ENCODE measurements at regions not wholly inside any gene's neighbourhood (a gene's known extent, or its start where the extent isn't known, plus 50 kb on each side); places are given as distances from the start of the nearest gene placed in this dataset.

DNA sequence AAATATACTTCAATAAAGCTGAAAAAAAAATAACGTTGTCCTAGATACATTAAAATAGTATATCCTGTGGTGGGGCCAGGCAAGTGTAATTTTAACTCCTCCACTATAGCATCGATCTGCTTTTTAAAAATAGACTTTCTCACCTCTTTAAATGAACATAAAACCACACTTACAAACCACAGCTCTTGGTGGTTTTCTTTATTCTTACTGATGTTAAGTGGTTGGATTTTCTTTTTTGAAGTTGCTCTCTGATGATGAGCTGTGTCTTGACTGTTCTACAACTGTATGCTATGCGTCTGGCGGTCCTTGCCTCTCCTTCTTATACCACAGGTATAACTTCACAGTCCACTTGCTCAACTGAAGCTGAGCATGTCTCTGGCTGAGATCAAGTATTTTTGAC, 721.5 kb upstream of the KLHL1 start:
- POLR2A ChIA-PET (ENCODE audit: unreplicated experiment) = no interaction called here
- Histone ChIP-seq H4K20me1 (ENCODE audit: insufficient read depth) (no peaks in the 10 kb centered on the region), H3K79me2 (ENCODE audit: low read depth) (no peaks in the 10 kb centered on the region), H3K27me3 (ENCODE audit: insufficient read depth, low read depth) (no peaks in the 10 kb centered on the region), H3K4me3 (no peak overlapping the region), H3K9me2 (ENCODE audit: insufficient read depth) (no peaks in the 10 kb centered on the region), H3K36me3 (ENCODE audit: low read depth) (no peaks in the 10 kb centered on the region), H3K9me3 (ENCODE audit: insufficient read depth, low read depth) (no peaks in the 10 kb centered on the region), H2AFZ (no peak overlapping the region), H3K27ac (no peak overlapping the region), H3F3A (ENCODE audit: insufficient read depth, low read depth) (no peaks in the 10 kb centered on the region), H3K4me1 (replicated peaks; ENCODE audit: insufficient read depth) (no peaks in the 10 kb centered on the region), H3K4me2 (no peak overlapping the region)
- CTCF ChIA-PET = no interaction called here
- TF ChIP-seq, protein P1, sequence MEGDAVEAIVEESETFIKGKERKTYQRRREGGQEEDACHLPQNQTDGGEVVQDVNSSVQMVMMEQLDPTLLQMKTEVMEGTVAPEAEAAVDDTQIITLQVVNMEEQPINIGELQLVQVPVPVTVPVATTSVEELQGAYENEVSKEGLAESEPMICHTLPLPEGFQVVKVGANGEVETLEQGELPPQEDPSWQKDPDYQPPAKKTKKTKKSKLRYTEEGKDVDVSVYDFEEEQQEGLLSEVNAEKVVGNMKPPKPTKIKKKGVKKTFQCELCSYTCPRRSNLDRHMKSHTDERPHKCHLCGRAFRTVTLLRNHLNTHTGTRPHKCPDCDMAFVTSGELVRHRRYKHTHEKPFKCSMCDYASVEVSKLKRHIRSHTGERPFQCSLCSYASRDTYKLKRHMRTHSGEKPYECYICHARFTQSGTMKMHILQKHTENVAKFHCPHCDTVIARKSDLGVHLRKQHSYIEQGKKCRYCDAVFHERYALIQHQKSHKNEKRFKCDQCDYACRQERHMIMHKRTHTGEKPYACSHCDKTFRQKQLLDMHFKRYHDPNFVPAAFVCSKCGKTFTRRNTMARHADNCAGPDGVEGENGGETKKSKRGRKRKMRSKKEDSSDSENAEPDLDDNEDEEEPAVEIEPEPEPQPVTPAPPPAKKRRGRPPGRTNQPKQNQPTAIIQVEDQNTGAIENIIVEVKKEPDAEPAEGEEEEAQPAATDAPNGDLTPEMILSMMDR (conservative IDR thresholded peaks at IDR 0.05) = no peak
- no peak for TF ChIP-seq EZH2 (IDR thresholded peaks at IDR 0.05; ENCODE audit: low read depth)
- no peak for DNase-seq
- BruUV-seq (replicated peaks) = no TSS peak
- intact Hi-C loops (cut with micrococcal nuclease; ENCODE audit: unreplicated experiment) = no loop called here

DNA sequence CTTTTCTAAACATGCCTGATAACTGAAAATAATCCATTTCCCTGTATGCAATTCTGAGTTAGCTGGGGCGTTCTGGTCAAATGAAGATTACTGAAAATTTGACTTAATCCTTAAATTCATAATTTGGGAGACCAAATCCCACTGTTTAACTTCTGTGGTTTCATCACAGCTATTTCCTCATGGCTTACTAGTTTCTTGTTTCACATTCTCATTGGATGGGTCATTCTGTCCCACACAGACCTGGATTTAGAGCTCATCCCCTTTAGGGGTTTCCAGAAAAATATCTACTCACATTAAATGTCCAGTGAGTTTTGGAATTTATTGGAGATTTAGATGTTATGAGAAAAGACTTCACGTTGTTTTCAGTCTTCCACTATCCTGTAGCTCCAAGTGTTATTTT, 709.3 kb upstream of the KLHL1 start:
- intact Hi-C loops (cut with micrococcal nuclease; ENCODE audit: unreplicated experiment) = no loop called here
- Histone ChIP-seq H3K79me2 (ENCODE audit: low read depth) (no peaks in the 10 kb centered on the region), H3K4me1 (replicated peaks; ENCODE audit: insufficient read depth) (no peaks in the 10 kb centered on the region), H3K9me2 (ENCODE audit: insufficient read depth) (no peaks in the 10 kb centered on the region), H3K4me2 (no peak overlapping the region), H4K20me1 (ENCODE audit: insufficient read depth) (no peaks in the 10 kb centered on the region), H3K27ac (no peak overlapping the region), H3K4me3 (no peak overlapping the region), H3K9me3 (ENCODE audit: insufficient read depth, low read depth) (no peaks in the 10 kb centered on the region), H3K27me3 (ENCODE audit: insufficient read depth, low read depth) (no peaks in the 10 kb centered on the region), H3K36me3 (ENCODE audit: low read depth) (no peaks in the 10 kb centered on the region), H3F3A (ENCODE audit: insufficient read depth, low read depth) (no peaks in the 10 kb centered on the region), H2AFZ (no peak overlapping the region)
- TF ChIP-seq EZH2 (IDR thresholded peaks at IDR 0.05; ENCODE audit: low read depth) = no peak
- TF ChIP-seq, protein P1 (conservative IDR thresholded peaks at IDR 0.05) = no peak
- ChIA-PET CTCF (no interaction called here), POLR2A (ENCODE audit: unreplicated experiment) (no interaction called here)
- no peak for DNase-seq
- no TSS peak for BruUV-seq (replicated peaks)

DNA sequence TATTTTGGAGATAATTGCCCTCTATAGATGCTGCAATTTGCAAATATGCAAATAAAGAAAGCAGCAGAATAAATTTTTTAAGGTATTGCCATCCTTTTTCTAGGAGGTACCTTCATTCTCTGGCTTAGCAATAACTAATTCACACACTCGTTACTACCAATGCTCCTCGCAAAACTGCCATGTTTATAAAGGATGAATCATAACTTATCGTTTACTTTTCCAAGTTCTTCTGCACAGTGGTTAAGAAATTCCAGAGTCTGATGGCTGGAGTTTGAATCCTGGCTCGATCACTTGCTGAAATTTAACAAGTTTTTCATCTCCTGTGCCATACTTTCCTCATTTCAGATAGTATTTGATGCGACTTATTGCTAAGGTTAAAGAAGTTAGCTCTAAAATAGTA, 708.6 kb upstream of the KLHL1 start:
- H3K36me3 ChIP-seq (ENCODE audit: low read depth) = no peaks in the 10 kb centered on the region
- H3K4me3 ChIP-seq = no peak overlapping the region
- no peak overlapping the region for H3K4me2 ChIP-seq
- no peak for DNase-seq
- no peaks in the 10 kb centered on the region for H3K9me3 ChIP-seq (ENCODE audit: insufficient read depth, low read depth)
- no peaks in the 10 kb centered on the region for H3K4me1 ChIP-seq (replicated peaks; ENCODE audit: insufficient read depth)
- TF ChIP-seq, protein P1 (conservative IDR thresholded peaks at IDR 0.05) = no peak
- no peak for TF ChIP-seq EZH2 (IDR thresholded peaks at IDR 0.05; ENCODE audit: low read depth)
- H3K9me2 ChIP-seq (ENCODE audit: insufficient read depth) = no peaks in the 10 kb centered on the region
- ChIA-PET POLR2A (ENCODE audit: unreplicated experiment) (no interaction called here), CTCF (no interaction called here)
- H3F3A ChIP-seq (ENCODE audit: insufficient read depth, low read depth) = no peaks in the 10 kb centered on the region
- H3K79me2 ChIP-seq (ENCODE audit: low read depth) = no peaks in the 10 kb centered on the region
- no peaks in the 10 kb centered on the region for H4K20me1 ChIP-seq (ENCODE audit: insufficient read depth)
- intact Hi-C loops (cut with micrococcal nuclease; ENCODE audit: unreplicated experiment) = no loop called here
- H3K27me3 ChIP-seq (ENCODE audit: insufficient read depth, low read depth) = no peaks in the 10 kb centered on the region
- no peak overlapping the region for H2AFZ ChIP-seq
- no TSS peak for BruUV-seq (replicated peaks)
- H3K27ac ChIP-seq = no peak overlapping the region

All from PC-9 (cell line).